B cell (primary cell): ENCODE measurements at regions not wholly inside any gene's neighbourhood (a gene's known extent, or its start where the extent isn't known, plus 50 kb on each side); places are given as distances from the start of the nearest gene placed in this dataset.

ENCODE experiments used
- ATAC-seq: fragments of 200-7000 bp; cut with Tn5 transposase; one replicate; pipeline ENCODE4 v1.10.0; 2021; ENCODE audit warnings: low read depth, mild to moderate bottlenecking, moderate number of reproducible peaks, moderate library complexity
- CTCF ChIA-PET: fragments of 350-600 bp; sonication (Branson Sonifier 250); formaldehyde crosslinking; loops from one replicate; lab custom pipeline; 2021; ENCODE audit warnings: antibody characterized with exemption, inconsistent platforms; lab: Charles Lee
- POLR2A ChIA-PET: fragments of 350-600 bp; sonication (Branson Sonifier 250); formaldehyde crosslinking; loops from one replicate; lab custom pipeline; 2021; ENCODE audit warnings: antibody characterized with exemption; lab: Charles Lee
- DNase-seq: peaks from one replicate; pipeline ENCODE4 v3.0.0; 2013
- H2AFZ ChIP-seq: 2 replicates; pipeline ENCODE4 v1.6.1; 2012; ENCODE audit warnings: mild to moderate bottlenecking, low read depth, low read length; ENCODE audit not compliant: insufficient read depth, poor library complexity, severe bottlenecking
- H3K27ac ChIP-seq, 2 donors: 1 replicate in 1 of 2; 2 replicates in 1 of 2; pipeline ENCODE4 v1.5.1; 2012 to 2013; ENCODE audit warnings: low read length in 2 of 2, mild to moderate bottlenecking in 2 of 2, moderate library complexity in 1 of 2
- H3K27me3 ChIP-seq, 4 experiments: fragments of 200-600 bp in 1 of 4; sonication (generic) in 1 of 4; replicated peaks in 1 of 4; 1 replicate in 2 of 4; 2 replicates in 2 of 4; pipeline versions ENCODE4 v1.6.1 to v1.7.0; 2013 to 2016; ENCODE audit warnings: low read length in 3 of 4, mild to moderate bottlenecking in 2 of 4, mixed read lengths in 1 of 4, moderate library complexity in 1 of 4; ENCODE audit not compliant: insufficient read depth in 4 of 4, control insufficient read depth in 3 of 4; ENCODE audit errors: control extremely low read depth in 1 of 4
- H3K36me3 ChIP-seq, 2 experiments: replicated peaks in 1 of 2; 1 replicate in 1 of 2; 2 replicates in 1 of 2; pipeline versions ENCODE4 v1.6.1 to v1.7.1; 2013; ENCODE audit warnings: low read length in 1 of 2; ENCODE audit not compliant: insufficient read depth in 2 of 2, control insufficient read depth in 1 of 2; ENCODE audit errors: control extremely low read depth in 1 of 2, extremely low read depth in 1 of 2
- H3K4me1 ChIP-seq, 2 donors: fragments of 200-600 bp in 1 of 2; sonication (generic) in 1 of 2; 1 replicate in 1 of 2; 2 replicates in 1 of 2; pipeline versions ENCODE4 v1.5.1 to v1.6.1; 2013 to 2017; ENCODE audit warnings: low read length in 2 of 2; ENCODE audit not compliant: control insufficient read depth in 2 of 2, insufficient read depth in 2 of 2
- H3K4me2 ChIP-seq: replicated peaks from 2 replicates; pipeline ENCODE3; 2012; ENCODE audit warnings: mild to moderate bottlenecking, low read depth, low read length; ENCODE audit not compliant: poor library complexity, severe bottlenecking
- H3K4me3 ChIP-seq, 5 experiments: fragments of 200-600 bp in 1 of 5; sonication (generic) in 1 of 5; 1 replicate in 3 of 5; 2 replicates in 2 of 5; pipeline versions ENCODE4 v1.5.1 to v1.7.0; 2011 to 2016; ENCODE audit warnings: low read length in 4 of 5, mild to moderate bottlenecking in 4 of 5, low read depth in 2 of 5, control low read depth in 1 of 5, moderate library complexity in 1 of 5; ENCODE audit not compliant: insufficient read depth in 1 of 5; ENCODE audit errors: control extremely low read depth in 1 of 5, extremely low read depth in 1 of 5
- H3K79me2 ChIP-seq: fragments of 200-600 bp; sonication (generic); one replicate; pipeline ENCODE4 v1.6.0; 2016; ENCODE audit warnings: low read length; ENCODE audit not compliant: control insufficient read depth, insufficient read depth
- H3K9ac ChIP-seq: fragments of 200-600 bp; sonication (generic); 2 replicates; pipeline ENCODE4 v1.6.1; 2017; ENCODE audit warnings: mild to moderate bottlenecking, low read length, moderate library complexity
- H3K9me3 ChIP-seq, 3 donors: one replicate each; pipeline versions ENCODE4 v1.6.1 to v1.7.1; 2013; ENCODE audit warnings: low read length in 2 of 3; ENCODE audit not compliant: control insufficient read depth in 2 of 3, insufficient read depth in 1 of 3; ENCODE audit errors: control extremely low read depth in 1 of 3
- H4K20me1 ChIP-seq: 2 replicates; pipeline ENCODE4 v1.6.0; 2012; ENCODE audit warnings: mild to moderate bottlenecking, low read length; ENCODE audit not compliant: insufficient read depth, control insufficient read depth, poor library complexity, severe bottlenecking
- H3K27ac Mint-ChIP-seq: one replicate; pipeline ENCODE4 v1.8.0; 2021; ENCODE audit warnings: mixed read lengths
- H3K27me3 Mint-ChIP-seq: one replicate; pipeline ENCODE4 v1.8.0; 2021; ENCODE audit warnings: mixed read lengths
- H3K4me1 Mint-ChIP-seq: one replicate; pipeline ENCODE4 v1.8.0; 2021; ENCODE audit warnings: mixed read lengths
- H3K4me3 Mint-ChIP-seq: one replicate; pipeline ENCODE4 v1.8.0; 2021; ENCODE audit warnings: mixed read lengths
- H3K9me3 Mint-ChIP-seq: one replicate; pipeline ENCODE4 v1.8.0; 2022; ENCODE audit warnings: mixed read lengths; ENCODE audit not compliant: insufficient read depth
- EZH2 ChIP-seq: IDR thresholded peaks from 2 replicates; pipeline ENCODE4 v1.6.1; 2012; ENCODE audit warnings: borderline replicate concordance, low read depth, mild to moderate bottlenecking, moderate library complexity, low read length; ENCODE audit not compliant: insufficient read depth, poor library complexity, severe bottlenecking
- WGBS: methylation state at CpG from one replicate; pipeline ENCODE4 v1.1.5; 2013; ENCODE audit warnings: missing lambda C conversion rate; ENCODE audit not compliant: insufficient coverage; 5-methylcytosine and 5-hydroxymethylcytosine counted together
- intact Hi-C: fragments of 100-400 bp; cut with micrococcal nuclease; formaldehyde crosslinking; loops from one replicate; pipeline ENCODE4 v1.10.0; 2022
- TF ChIP-seq, protein P1 (sequence below): fragments of 200-600 bp; IDR thresholded peaks from one replicate; pipeline ENCODE4 v1.8.0; 2022; ENCODE audit warnings: antibody characterized with exemption, mild to moderate bottlenecking

GRCh38 chr10:118940386-118940785 is 89.1 kb upstream of the NANOS1 start:
- no peak overlapping the region for H2AFZ ChIP-seq
- no peaks in the 10 kb centered on the region for H3K79me2 ChIP-seq
- H3K36me3 ChIP-seq, result no peaks in the 10 kb centered on the region
- H3K9ac ChIP-seq, result no peak overlapping the region
- Mint-ChIP-seq H3K27me3 (peaks cover 32% of the 10 kb centered on the region), H3K9me3 (peaks cover 7% of the 10 kb centered on the region), H3K4me3 (no peak overlapping the region), H3K4me1 (no peaks in the 10 kb centered on the region), H3K27ac (no peak overlapping the region)
- intact Hi-C loops, result no loop called here
- ATAC-seq (no peak), DNase-seq (no peak)
- H3K9me3 ChIP-seq, result peaks cover 1 to 4% (median 3%) of the 10 kb centered on the region in 3 donors
- WGBS, result no CpG with 5 or more reads among the region's 1 CpG
- no peak overlapping the region for H3K27ac ChIP-seq
- CTCF ChIA-PET, result interaction anchor here (0.6 kb wide), 1 partner anchor 403 kb away, joined by 3 read pairs; no protein-coding TSS in a partner anchor
- no peak overlapping the region for H3K4me3 ChIP-seq
- no peak overlapping the region for H3K4me2 ChIP-seq
- no peaks in the 10 kb centered on the region for H3K4me1 ChIP-seq
- no peaks in the 10 kb centered on the region for H4K20me1 ChIP-seq
- H3K27me3 ChIP-seq, result peaks cover 0 to 2% (median 0%) of the 10 kb centered on the region in 4 experiments
- POLR2A ChIA-PET, result no interaction called here
- TF ChIP-seq, protein P1, sequence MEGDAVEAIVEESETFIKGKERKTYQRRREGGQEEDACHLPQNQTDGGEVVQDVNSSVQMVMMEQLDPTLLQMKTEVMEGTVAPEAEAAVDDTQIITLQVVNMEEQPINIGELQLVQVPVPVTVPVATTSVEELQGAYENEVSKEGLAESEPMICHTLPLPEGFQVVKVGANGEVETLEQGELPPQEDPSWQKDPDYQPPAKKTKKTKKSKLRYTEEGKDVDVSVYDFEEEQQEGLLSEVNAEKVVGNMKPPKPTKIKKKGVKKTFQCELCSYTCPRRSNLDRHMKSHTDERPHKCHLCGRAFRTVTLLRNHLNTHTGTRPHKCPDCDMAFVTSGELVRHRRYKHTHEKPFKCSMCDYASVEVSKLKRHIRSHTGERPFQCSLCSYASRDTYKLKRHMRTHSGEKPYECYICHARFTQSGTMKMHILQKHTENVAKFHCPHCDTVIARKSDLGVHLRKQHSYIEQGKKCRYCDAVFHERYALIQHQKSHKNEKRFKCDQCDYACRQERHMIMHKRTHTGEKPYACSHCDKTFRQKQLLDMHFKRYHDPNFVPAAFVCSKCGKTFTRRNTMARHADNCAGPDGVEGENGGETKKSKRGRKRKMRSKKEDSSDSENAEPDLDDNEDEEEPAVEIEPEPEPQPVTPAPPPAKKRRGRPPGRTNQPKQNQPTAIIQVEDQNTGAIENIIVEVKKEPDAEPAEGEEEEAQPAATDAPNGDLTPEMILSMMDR, result no peak
- no peak for TF ChIP-seq EZH2

- Histone ChIP-seq H3K36me3 (no peaks in the 10 kb centered on the region), H3K9ac (no peak overlapping the region), H4K20me1 (no peaks in the 10 kb centered on the region), H3K79me2 (no peaks in the 10 kb centered on the region), H3K27ac (no peak overlapping the region), H2AFZ (no peak overlapping the region), H3K4me1 (no peaks in the 10 kb centered on the region), H3K9me3 (peaks cover 1 to 4% (median 3%) of the 10 kb centered on the region in 3 donors), H3K4me2 (no peak overlapping the region), H3K4me3 (no peak overlapping the region), H3K27me3 (no peaks in the 10 kb centered on the region)
- intact Hi-C loops, result no loop called here
- H3K4me1 Mint-ChIP-seq, result no peaks in the 10 kb centered on the region
- no peak for DNase-seq
- peaks cover 7% of the 10 kb centered on the region for H3K9me3 Mint-ChIP-seq
- TF ChIP-seq EZH2, result no peak
- TF ChIP-seq, protein P1, result no peak
- CTCF ChIA-PET, result interaction anchor here (0.6 kb wide), 1 partner anchor 1469 kb away, joined by 3 read pairs; no protein-coding TSS in a partner anchor
- no CpG with 5 or more reads among the region's 2 CpGs for WGBS
- H3K27ac Mint-ChIP-seq, result no peak overlapping the region
- POLR2A ChIA-PET, result no interaction called here
- H3K27me3 Mint-ChIP-seq, result peaks cover 32% of the 10 kb centered on the region
- no peak for ATAC-seq
- H3K4me3 Mint-ChIP-seq, result no peak overlapping the region
These were observed 86.3 kb upstream of the NANOS1 start for GRCh38 chr10:118943253-118943652.
